ENCODE measurements at regions not wholly inside any gene's neighbourhood (a gene's known extent, or its start where the extent isn't known, plus 50 kb on each side); places are given as distances from the start of the nearest gene placed in this dataset.
"Not testable (repeated sequence)": the region's sequence is repeated elsewhere in the genome, so short reads cannot be mapped to it uniquely, and the experiment has no call there.

DNA sequence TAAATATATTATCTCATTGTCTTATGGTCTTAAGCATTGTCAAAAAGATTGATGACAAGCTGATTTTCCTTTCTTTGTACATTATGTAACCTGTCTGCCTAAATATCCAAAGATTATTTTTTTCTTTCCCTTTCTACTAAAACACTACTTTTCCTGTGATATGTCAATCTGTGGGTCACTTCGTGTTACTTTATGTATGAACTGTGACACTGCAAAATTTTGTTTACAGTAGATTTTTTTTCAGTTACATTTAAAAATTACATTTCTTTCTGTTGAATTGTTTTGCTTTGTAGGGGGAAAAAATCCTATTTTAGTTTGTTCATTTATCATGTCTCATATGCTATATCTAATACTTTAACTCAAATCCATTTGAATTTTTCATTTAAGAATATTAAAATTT lies 392.3 kb upstream of the ATXN7L3B start:
- DNase-seq (ENCODE audit: low read depth): no peak

DNA sequence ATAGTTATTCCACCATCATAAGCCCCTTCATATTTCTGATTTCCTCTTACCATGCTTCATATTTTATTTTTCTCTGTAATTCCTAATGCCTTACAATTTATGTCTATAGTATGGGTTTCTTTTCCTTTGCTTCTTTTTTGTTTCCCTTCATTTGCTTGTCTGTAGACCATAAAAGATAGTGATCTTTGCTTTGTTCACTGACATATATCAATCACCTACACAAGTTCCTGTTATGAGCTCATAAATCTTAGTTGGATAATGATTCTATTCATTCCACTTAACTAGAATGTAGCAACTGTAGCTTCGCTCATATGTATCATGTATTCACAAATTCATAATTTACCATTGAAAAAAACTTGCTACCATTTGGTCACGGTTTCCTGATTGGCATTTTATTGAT lies 388.8 kb upstream of the ATXN7L3B start:
- no peak for DNase-seq (ENCODE audit: low read depth)

DNA sequence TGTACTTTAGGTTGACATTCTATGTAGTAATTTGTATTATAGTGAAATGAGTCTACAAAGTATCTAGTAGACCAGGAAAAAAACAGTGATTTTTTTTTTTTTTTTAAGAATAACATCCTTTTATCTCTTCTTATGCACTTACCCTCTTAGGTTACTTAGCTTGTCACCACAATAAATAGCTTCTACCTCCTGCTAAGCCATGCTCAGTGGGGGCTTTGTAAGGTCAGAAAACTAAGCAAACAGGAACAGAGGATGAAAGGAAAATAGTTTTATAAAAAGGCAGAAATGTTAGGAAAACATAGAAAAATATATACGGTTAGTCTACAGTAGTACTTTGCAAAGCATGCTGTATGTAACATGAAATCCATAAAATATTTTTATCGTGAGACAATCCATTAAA lies 385.3 kb upstream of the ATXN7L3B start:
- no peak for DNase-seq (ENCODE audit: low read depth)

DNA sequence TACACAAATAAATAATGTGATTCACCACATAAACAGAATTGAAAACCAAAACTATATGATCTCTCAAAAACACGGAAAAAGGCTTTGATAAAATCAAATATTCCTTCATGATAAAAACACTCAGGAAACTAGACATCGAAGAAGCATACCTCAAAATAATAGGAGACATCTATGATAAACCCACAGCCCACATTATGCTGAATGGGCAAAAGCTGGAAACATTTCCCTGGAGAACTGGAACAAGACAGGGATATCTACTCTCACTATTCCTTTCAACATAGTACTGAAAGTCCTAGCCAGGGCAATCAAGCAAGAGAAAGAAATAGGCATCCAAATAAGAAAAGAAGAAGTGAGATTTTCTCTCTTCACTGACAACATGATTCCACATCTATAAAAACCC lies 371.5 kb upstream of the ATXN7L3B start:
- no peak for DNase-seq (ENCODE audit: low read depth)

DNA sequence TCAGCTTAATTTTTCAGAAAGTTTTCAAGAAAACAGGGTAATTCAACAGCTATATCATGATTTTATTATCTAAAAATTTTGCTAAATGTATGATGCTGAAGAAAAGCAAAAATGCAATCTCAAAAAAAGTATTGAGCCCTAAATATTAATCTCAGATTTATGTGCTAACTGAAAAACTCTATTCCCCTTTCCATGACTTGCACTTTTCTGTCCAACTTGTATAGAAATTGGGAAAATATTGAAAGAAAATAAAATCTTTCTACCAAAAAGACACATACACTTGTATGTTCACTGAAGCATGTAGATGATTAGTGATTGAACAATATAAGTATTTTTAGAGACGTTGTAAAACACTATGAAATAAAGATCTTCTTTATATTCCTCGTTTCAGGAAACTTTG lies 368.0 kb upstream of the ATXN7L3B start:
- no peak for DNase-seq (ENCODE audit: low read depth)

DNA sequence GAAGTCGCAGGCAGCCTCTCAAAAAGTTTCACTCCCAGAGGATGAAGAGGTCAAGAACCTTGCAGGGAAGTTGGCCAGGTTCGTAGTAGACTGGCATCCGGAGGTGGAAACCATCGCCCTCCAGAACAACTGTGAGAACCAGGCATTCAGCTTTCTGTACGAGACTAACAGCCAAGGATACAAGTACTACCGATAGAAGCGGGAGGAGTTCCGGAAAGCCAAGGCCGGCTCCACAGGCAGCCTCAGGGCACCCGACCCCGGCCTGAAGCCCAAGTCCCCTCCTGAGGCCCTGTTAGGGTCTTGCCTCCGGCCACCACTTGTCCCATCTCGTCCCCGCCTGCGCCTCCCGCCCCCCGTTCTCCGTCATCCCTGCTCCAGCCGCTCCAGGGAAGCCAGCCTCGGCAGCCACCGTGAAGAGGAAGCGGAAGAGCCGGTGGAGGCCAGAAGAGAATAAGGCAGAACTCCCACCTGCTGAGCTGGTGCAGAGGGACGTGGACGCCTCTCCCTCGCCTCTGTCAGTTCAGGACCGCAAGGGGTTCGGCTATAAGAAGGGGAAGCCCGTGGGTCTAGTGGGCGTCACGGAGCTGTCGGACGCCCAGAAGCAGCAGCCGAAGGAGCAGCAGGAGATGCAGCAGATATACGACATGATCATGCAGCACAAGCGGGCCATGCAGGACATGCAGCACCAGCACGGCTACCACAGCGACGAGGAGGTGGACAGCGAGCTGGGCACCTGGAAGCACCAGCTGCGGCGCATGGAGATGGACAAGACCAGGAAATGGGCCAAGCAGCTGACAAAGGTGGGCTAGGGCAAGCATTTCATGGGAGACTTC lies 366.8 kb upstream of the ATXN7L3B start:
- DNase-seq (ENCODE audit: low read depth): no peak

DNA sequence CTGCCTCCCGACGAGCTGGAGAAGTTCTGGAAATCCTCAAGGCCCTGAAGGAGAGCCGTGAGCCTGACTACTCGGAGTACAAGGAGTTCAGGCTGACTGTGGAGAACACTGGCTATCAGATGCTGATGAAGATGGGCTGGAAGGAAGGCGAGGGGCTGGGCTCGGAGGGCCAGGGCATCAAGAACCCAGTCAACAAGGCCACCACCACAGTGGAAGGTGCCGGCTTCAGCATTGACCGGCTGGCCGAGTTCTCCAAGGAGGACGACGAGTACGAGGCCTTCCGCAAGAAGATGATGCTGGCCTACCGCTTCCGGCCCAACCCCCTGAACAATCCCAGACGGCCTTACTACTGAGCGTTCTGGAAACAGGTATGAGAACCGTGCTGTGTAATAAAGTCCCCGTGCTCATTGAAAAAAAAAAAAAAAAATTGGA lies 366.1 kb upstream of the ATXN7L3B start:
- no peak for DNase-seq (ENCODE audit: low read depth)

DNA sequence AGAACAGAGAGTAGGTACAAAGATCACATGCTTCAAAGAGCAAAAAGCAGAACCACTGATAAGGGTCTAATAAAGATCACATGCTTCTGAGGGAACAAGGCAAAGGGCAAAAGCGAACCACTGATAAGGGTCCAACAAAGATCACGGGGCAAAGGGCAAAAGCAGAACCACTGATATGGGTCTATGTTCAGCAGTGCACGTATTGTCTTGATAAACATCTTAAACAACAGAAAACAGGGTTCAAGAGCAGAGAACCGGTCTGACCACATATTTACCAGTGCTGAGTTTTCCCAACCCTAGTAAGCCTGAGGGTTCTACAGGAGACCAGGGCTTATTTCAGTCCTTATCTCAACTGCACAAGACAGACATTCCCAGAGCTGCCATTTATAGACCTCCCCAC lies 362.7 kb upstream of the ATXN7L3B start:
- not testable (repeated sequence) for DNase-seq (ENCODE audit: low read depth)

DNA sequence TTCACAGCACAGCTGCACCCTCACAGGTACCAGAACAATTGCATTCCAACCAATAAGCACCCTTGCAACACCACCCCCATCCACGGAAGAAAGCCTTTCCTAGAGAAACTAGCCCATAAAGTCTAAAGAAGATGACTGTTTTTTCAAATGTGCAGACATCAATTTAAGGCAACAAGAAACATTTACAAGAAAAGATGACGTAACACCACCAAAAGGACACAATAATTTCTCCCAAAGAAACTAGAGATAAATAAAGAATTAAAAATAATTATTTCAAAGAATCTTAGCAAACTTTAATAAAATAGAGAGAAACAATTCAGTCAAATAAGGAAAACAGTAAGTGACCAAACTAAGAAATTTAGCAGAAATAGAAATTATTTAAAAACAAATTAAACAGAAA lies 352.3 kb upstream of the ATXN7L3B start:
- DNase-seq (ENCODE audit: low read depth): no peak

DNA sequence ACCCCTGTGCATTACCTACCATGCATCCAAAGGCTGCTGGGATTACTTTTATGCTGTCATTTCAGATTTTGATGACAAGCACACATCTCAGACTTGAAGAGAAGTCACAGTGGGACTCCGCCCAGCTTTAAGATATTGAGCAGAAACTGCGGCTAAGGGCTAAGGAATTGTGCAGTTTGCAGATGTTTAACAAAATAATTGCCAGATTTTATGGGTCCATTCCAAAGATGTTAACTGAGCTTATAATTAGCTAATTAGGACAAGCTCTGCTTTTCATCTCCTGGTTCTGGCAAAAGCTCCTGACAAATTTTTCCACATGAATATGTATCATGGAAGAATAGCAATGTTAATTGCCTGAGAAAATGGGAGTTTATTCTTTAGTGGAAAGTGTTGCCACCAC lies 344.4 kb upstream of the ATXN7L3B start:
- no peak for DNase-seq (ENCODE audit: low read depth)

DNA sequence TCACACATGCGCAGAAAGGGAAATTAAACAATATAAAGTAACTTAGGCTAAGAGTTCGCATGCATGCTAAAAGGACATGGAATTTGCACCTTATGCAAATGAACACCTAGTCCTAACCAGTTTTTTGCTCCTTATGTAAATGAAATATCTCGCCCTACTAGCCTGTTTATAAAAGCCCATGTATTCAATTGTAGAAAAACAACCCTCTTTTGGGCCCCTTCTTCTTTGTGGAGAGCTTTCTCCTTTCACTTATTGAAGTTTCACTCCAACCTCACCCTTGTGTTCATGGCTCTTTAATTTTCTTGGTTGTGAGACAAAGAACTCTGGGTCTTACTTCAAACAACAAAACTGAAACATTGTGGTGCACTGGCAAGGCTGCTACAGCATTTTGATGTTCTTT lies 333.4 kb upstream of the ATXN7L3B start:
- DNase-seq (ENCODE audit: low read depth): no peak

DNA sequence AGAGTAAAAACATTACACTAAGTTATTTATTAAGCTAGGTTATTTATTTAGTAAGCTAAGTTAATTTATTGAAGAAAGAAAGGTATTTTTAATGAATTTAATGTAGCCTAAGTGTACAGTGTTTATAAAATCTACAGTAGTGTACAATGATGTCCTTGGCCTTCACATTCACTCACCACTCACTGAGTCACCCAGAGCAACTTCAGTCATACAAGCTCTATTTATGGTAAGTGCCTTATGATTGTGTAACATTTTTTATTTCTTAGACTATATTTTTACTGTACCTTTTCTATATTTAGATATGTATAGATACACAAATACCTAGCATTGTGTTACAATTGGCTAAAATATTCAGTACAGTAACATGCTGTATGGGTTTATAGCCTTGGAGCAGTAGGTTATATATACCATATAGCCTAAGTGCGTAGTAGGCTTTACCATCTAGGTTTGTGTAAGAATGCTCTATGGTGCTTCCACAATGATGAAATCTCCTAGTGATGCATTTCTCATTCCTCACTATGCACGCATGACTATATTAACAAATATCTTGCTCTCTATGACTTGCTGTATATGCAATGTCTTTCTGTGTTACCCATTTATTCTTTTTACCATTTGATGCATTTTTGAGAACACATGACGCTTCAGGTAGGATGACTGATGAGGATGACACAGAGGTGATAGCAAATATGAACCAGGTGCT lies 309.6 kb upstream of the ATXN7L3B start:
- no peak for DNase-seq (ENCODE audit: low read depth)

DNA sequence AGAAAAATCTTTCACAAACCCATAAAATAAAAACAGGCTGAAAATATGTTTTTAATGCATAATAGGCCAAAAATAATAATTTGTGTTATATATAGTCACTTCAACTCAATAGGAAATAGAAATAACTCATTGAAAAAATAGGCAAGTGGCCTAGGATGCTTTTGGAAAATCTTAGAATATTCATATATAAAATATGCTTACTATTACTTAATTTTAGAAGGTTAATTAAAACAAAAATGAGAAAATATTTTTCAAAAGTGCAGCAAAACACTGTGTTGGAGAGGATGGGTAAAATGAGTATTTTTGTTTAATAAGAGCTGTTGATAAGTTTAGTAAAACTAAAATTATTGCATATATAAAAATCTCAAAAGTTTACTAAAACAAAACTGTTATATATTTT lies 308.0 kb upstream of the ATXN7L3B start:
- DNase-seq (ENCODE audit: low read depth): no peak

DNA sequence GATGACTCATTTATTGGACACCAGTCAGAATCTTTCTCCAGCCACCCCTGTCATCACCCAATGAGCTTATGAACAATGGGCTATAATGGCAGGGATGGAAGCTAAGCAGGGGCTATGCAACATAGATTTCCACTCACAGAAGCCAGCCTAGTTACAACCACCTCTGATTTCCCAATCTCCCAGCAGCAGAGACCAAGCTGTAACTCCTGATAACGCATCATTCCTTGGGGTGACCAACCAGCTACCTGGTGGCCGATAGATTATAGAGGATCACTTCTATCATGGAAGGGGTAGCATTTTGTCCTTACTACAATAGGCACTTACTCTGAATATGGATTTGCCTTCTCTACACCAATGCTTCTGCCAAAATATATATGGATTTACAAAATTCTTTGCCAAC lies 302.3 kb upstream of the ATXN7L3B start:
- DNase-seq (ENCODE audit: low read depth): no peak

DNA sequence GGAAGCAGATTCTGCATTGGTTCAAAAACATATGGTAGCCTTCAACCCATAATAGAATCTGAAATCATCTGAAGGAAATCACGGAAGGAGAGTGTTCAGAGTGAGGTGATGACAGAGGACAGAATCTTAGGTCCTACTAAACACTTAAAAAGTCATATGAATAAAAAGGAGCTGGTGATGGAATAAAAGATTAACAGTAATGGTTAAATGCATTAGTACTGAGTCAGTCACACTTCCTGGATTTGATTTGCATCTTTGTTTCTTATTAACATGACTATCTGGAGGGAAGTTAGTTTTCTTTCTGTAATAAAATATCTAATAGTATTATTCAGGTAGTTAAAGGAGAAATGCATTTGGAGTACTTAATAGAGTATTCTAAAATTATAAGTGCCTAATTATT lies 296.3 kb upstream of the ATXN7L3B start:
- DNase-seq (ENCODE audit: low read depth): no peak

DNA sequence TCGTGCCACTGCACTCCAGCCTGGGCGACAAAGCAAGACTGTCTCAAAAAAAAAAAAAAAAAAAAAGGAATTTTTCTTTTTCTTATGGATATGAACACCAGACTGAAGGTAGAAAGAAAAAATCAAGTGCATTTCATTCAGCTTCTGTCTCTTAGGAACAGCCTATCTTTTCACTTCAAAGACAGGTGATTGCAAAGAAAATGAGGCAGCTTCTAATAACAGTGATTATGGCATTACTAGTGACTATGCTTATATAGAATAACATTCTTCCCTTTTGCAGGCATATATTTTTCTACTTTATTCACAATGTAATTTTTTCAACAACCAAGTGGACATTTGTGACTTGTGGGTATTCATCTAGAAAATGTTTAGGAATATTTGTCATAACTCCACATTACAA lies 295.5 kb upstream of the ATXN7L3B start:
- no peak for DNase-seq (ENCODE audit: low read depth)

DNA sequence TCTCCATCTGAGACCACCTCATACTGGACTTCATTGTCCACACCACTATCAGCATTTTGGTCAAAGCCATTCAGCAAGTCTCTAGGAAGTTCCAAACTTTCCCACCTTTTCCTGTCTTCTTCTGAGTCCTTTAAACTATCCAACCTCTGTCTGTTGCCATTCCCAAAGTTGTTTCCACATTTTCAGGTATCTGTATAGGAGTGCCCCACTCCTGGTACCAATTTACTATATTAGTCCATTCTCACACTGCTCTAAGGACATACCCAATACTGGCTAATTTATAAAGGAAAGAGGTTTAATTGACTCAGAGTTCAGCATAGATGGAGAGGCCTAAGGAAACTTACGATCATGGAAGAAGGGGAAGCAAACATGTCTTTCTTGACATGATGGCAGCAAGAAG lies 292.2 kb upstream of the ATXN7L3B start:
- no peak for DNase-seq (ENCODE audit: low read depth)

DNA sequence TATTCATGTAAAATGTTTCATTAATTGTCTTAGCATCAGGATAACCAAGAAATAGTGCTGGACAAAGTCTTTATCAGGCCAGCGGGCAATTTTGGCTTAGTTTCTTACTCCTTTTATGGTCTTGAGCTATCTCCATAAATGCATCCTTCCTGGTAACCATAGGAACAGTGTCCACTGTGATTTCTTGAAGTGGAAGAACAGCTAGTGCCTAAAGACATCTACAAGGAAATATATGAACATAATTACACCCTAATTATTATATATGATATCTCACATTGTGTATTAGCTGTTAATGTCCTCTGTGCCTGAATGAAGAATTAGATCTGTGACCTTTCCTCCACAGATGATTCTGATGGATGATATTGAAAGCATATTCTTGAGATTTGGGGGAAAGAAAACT lies 286.7 kb upstream of the ATXN7L3B start:
- DNase-seq (ENCODE audit: low read depth): no peak

DNA sequence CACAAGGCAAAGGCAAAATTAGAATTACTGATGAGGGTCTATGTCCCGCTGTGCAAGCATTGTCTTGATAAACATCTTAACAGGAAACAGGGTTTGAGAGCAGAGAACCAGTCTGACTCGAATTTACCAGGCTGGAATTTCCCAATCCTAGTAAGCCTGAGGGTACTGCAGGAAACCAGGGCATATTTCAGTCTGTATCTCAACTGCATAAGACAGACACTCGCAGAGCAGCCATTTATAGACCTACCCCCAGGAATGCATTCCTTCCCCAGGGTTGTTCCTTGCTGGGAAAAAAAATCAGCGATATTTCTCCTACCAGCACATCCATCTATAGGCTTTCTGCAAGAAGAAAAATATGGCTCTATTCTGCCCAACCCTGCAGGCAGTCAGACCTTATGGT lies 283.8 kb upstream of the ATXN7L3B start:
- not testable (repeated sequence) for DNase-seq (ENCODE audit: low read depth)

DNA sequence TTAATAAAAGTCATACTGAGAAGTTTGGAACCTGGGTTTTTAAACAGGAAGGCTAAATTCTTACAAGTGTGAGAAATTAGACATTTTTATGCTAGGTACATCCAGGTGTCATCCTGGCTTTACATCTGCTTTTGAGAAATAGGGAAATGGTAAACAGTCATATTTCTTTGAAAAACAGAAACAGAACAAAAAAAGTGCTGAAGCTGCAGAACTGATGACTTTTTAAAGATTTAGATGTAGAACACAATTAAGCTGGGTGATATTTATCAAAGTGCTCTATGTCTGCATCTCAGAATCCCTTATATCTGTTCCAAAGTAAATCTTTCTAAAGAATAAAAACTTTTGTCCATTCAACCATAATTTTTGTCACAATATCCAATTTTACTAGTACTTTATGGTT lies 282.9 kb upstream of the ATXN7L3B start:
- no peak for DNase-seq (ENCODE audit: low read depth)

DNA sequence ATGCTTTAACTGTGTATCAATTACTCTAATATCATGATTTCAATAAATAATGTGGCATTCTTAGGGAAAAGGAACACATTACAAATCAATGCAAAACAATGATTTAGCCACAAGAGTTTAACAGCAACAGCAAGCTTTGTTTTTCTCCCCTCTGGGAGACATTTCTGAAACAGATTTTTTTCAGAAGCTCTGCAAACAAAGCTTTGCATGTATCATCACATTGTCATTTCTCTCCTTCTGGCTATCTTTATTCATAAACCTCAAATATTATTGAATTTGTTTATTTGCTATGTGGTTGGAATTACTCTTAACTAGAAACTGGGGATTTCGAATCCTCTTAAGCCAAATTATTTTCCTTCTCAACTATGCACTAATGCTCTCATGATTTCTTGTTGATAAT lies 278.4 kb upstream of the ATXN7L3B start:
- DNase-seq (ENCODE audit: low read depth): no peak

DNA sequence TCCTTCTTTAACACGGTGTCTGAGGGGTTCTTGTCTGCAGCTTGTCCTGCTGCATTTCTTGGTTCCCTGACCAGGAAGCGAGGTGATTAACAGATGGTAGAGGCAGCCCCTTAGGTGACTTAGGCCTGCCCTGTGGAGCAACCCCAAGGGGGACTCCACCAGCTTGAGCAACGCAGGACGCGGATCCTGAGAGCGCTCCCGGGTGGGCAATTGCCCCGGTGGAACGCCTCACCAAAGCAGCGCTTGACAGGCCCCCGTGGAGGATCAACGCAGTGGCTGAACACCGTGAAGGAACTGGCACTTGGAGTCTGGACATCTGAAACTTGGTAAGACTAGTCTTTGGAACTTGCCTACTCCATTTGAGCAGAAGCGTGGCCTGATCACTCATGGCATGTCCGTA lies 272.9 kb upstream of the ATXN7L3B start:
- no peak for DNase-seq (ENCODE audit: low read depth)

DNA sequence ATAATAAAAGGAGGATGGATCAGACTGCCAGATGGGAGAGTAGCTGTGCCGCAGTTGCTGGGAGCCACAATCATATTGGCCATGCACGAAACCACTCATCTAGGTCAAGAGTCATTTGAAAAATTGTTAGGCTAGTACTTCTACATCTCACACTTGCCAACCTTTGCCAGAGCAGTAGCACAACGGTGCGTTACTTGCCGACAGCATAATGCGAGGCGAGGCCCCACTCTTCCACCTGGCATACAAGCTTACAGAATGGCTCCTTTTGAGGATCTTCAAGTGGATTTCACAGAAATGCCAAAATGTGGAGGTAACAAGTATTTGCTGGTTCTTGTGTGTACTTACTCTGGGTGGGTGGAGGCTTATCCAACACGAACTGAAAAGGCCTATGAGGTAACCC lies 268.3 kb upstream of the ATXN7L3B start:
- DNase-seq (ENCODE audit: low read depth): not testable (repeated sequence)

DNA sequence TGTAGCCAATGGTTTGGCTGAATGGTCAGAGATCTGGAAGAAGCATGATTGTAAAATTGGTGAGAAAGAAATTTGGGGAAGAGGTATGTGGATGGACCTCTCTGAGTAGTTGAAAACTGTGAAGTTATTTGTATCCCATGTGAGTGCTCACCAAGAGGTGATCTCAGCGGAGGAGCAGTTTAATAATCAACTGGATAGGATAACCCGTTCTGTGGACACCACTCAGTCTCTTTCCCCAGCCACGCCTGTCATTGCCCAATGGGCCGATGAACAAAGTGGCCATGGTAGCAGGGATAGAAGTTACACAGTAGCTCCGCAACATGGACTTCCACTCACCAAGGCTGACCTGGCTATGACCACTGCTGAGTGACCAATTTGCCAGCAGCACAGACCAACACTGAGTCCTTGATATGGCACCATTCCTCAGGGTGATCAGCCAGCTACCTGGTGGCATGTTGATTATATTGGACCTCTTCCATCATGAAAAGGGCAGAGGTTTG lies 257.4 kb upstream of the ATXN7L3B start:
- no peak for DNase-seq (ENCODE audit: low read depth)
